ENCODE measurements at regions not wholly inside any gene's neighbourhood (a gene's known extent, or its start where the extent isn't known, plus 50 kb on each side); places are given as distances from the start of the nearest gene placed in this dataset.

- TF ChIP-seq REST (IDR thresholded peaks at IDR 0.05; ENCODE audit: low read depth) = no peak
- no peak for TF ChIP-seq EP300 (IDR thresholded peaks at IDR 0.05; ENCODE audit: borderline replicate concordance)
- no peak for TF ChIP-seq CREB1 (IDR thresholded peaks at IDR 0.05; ENCODE audit: low read depth)
- TF ChIP-seq RAD21 (IDR thresholded peaks at IDR 0.05; ENCODE audit: low read depth) = no peak
- no peak for TF ChIP-seq FOXM1 (IDR thresholded peaks at IDR 0.05; ENCODE audit: borderline replicate concordance, low read depth)
- no peak for TF ChIP-seq NFIC (IDR thresholded peaks at IDR 0.05)
- TF ChIP-seq EGR1 (IDR thresholded peaks at IDR 0.05) = no peak
Measured at GRCh38 chr6:12232339-12232738, 57.8 kb upstream of the EDN1 start.

Data from Ishikawa (cell line).